Uterus (tissue), 2 donors: ENCODE measurements at regions not wholly inside any gene's neighbourhood (a gene's known extent, or its start where the extent isn't known, plus 50 kb on each side); places are given as distances from the start of the nearest gene placed in this dataset.

Source experiments
- CTCF ChIP-seq, 4 experiments: fragments of 200-600 bp in 2 of 4; fragments of 450-650 bp in 2 of 4; sonication (generic) in 2 of 4; IDR thresholded peaks; one replicate each; pipeline ENCODE4 v1.5.1; 2016 to 2019; ENCODE audit warnings: antibody characterized with exemption in 4 of 4, mild to moderate bottlenecking in 2 of 4, moderate library complexity in 1 of 4
- POLR2A ChIP-seq, 2 donors: fragments of 450-650 bp; IDR thresholded peaks; one replicate each; pipeline ENCODE4 v1.6.1; 2016; ENCODE audit warnings: antibody characterized with exemption in 2 of 2, mild to moderate bottlenecking in 1 of 2, moderate library complexity in 1 of 2

GRCh38 chr15:66944121-66944520, 121.3 kb upstream of the SMAD3 start:
- TF ChIP-seq CTCF (IDR thresholded peaks at IDR 0.05) (no peak), POLR2A (IDR thresholded peaks at IDR 0.05) (no peak)
